Hypothalamus (tissue), 51 donors: ENCODE measurements at regions not wholly inside any gene's neighbourhood (a gene's known extent, or its start where the extent isn't known, plus 50 kb on each side); places are given as distances from the start of the nearest gene placed in this dataset.

Experiments used
- DNase-seq, 51 donors: peaks; one replicate each; lab custom pipeline; 2025; lab: John Stamatoyannopoulos, UW

GRCh38 chr4:175424111-175424510 is 388.0 kb downstream of the GPM6A start:
- DNase-seq: no peak

GRCh38 chr4:175427751-175428150 is 384.3 kb downstream of the GPM6A start:
- DNase-seq: no peak

GRCh38 chr4:175431694-175432093 is 380.4 kb downstream of the GPM6A start:
- DNase-seq: no peak

- no peak for DNase-seq
Observed at GRCh38 chr4:175435381-175435783, 376.7 kb downstream of the GPM6A start.

GRCh38 chr4:175436196-175436595 is 375.9 kb downstream of the GPM6A start:
- no peak for DNase-seq

- peak in 1 of 51 donors; percentile 13 for DNase-seq
Observed at GRCh38 chr4:175440786-175441185, 371.3 kb downstream of the GPM6A start.

GRCh38 chr4:175441256-175441655 is 370.8 kb downstream of the GPM6A start:
- DNase-seq: no peak

- no peak for DNase-seq
Observed at GRCh38 chr4:175443547-175443946, 368.5 kb downstream of the GPM6A start.

- DNase-seq: no peak
Observed at GRCh38 chr4:175444512-175444911, 367.6 kb downstream of the GPM6A start.

GRCh38 chr4:175447016-175447415 is 365.0 kb downstream of the GPM6A start:
- no peak for DNase-seq

- no peak for DNase-seq
Observed at GRCh38 chr4:175450446-175450845, 361.6 kb downstream of the GPM6A start.

GRCh38 chr4:175451238-175451965 is 360.7 kb downstream of the GPM6A start:
- DNase-seq: no peak

- no peak for DNase-seq
Observed at GRCh38 chr4:175453456-175453855, 358.6 kb downstream of the GPM6A start.

- DNase-seq: no peak
Observed at GRCh38 chr4:175456131-175456530, 355.9 kb downstream of the GPM6A start.

GRCh38 chr4:175457956-175458355 is 354.1 kb downstream of the GPM6A start:
- no peak for DNase-seq

GRCh38 chr4:175459571-175459970 is 352.5 kb downstream of the GPM6A start:
- DNase-seq: no peak

GRCh38 chr4:175460414-175460813 is 351.6 kb downstream of the GPM6A start:
- DNase-seq: no peak

GRCh38 chr4:175469514-175469913 is 342.6 kb downstream of the GPM6A start:
- no peak for DNase-seq

- DNase-seq: no peak
Observed at GRCh38 chr4:175470131-175470530, 341.9 kb downstream of the GPM6A start.

- no peak for DNase-seq
Observed at GRCh38 chr4:175480404-175480803, 331.7 kb downstream of the GPM6A start.

GRCh38 chr4:175499735-175500352 is 312.2 kb downstream of the GPM6A start:
- no peak for DNase-seq

- no peak for DNase-seq
Observed at GRCh38 chr4:175504318-175504717, 307.7 kb downstream of the GPM6A start.

- DNase-seq: no peak
Observed at GRCh38 chr4:175509320-175509719, 302.7 kb downstream of the GPM6A start.
